Hepatocyte (in vitro differentiated cells): ENCODE measurements at regions not wholly inside any gene's neighbourhood (a gene's known extent, or its start where the extent isn't known, plus 50 kb on each side); places are given as distances from the start of the nearest gene placed in this dataset.

Source experiments
- DNase-seq: peaks from one replicate; pipeline ENCODE4 v3.0.0-alpha.2; 2016; ENCODE audit warnings: low spot score
- H2AFZ ChIP-seq: fragments of 200-600 bp; sonication (generic); 2 replicates; pipeline ENCODE4 v1.6.0; 2016; ENCODE audit warnings: antibody characterized with exemption, mild to moderate bottlenecking
- H3K27ac ChIP-seq: fragments of 200-600 bp; sonication (generic); 2 replicates; pipeline ENCODE4 v1.5.1; 2016; ENCODE audit warnings: mild to moderate bottlenecking
- H3K27me3 ChIP-seq: fragments of 200-600 bp; sonication (generic); 2 replicates; pipeline ENCODE4 v1.6.1; 2016
- H3K36me3 ChIP-seq: fragments of 200-600 bp; sonication (generic); replicated peaks from 2 replicates; pipeline ENCODE4 v1.5.1; 2016; ENCODE audit warnings: low read depth; ENCODE audit not compliant: insufficient read depth
- H3K4me1 ChIP-seq: fragments of 200-600 bp; sonication (generic); 2 replicates; pipeline ENCODE4 v1.5.1; 2016; ENCODE audit warnings: mild to moderate bottlenecking, moderate library complexity; ENCODE audit not compliant: insufficient read depth
- H3K4me2 ChIP-seq: fragments of 200-600 bp; sonication (generic); 2 replicates; pipeline ENCODE4 v1.6.0; 2016
- H3K4me3 ChIP-seq: fragments of 200-600 bp; sonication (generic); 2 replicates; pipeline ENCODE4 v1.5.1; 2016; ENCODE audit warnings: mild to moderate bottlenecking
- H3K79me2 ChIP-seq: fragments of 200-600 bp; sonication (generic); 2 replicates; pipeline ENCODE4 v1.6.0; 2017; ENCODE audit warnings: mild to moderate bottlenecking
- H3K9me2 ChIP-seq: fragments of 200-600 bp; sonication (generic); replicated peaks from 2 replicates; pipeline ENCODE4 v1.6.0; 2017; ENCODE audit warnings: mild to moderate bottlenecking; ENCODE audit not compliant: insufficient read depth
- H3K9me3 ChIP-seq: fragments of 200-600 bp; sonication (generic); 2 replicates; pipeline ENCODE4 v1.5.1; 2016; ENCODE audit warnings: low read depth, mild to moderate bottlenecking
- H4K20me1 ChIP-seq: fragments of 200-600 bp; sonication (generic); 2 replicates; pipeline ENCODE4 v1.6.0; 2016; ENCODE audit warnings: mild to moderate bottlenecking; ENCODE audit not compliant: insufficient read depth, poor library complexity, severe bottlenecking
- CTCF ChIP-seq: fragments of 200-600 bp; sonication (generic); IDR thresholded peaks from 2 replicates; pipeline ENCODE4 v1.5.1; 2016; ENCODE audit warnings: antibody characterized with exemption, mild to moderate bottlenecking; ENCODE audit not compliant: poor library complexity
- EZH2 ChIP-seq: fragments of 200-600 bp; sonication (generic); IDR thresholded peaks from 2 replicates; pipeline ENCODE4 v1.6.1; 2016; ENCODE audit warnings: antibody characterized with exemption, mild to moderate bottlenecking, borderline replicate concordance
- EZH2phosphoT487 ChIP-seq: fragments of 200-600 bp; sonication (generic); IDR thresholded peaks from one replicate; pipeline ENCODE4 v1.6.1; 2018; ENCODE audit warnings: antibody characterized with exemption, mild to moderate bottlenecking, low read depth, moderate library complexity; ENCODE audit not compliant: unreplicated experiment, severe bottlenecking
- WGBS: methylation state at CpG from one replicate; pipeline ENCODE4 v1.1.6; 2016; ENCODE audit warnings: low lambda C conversion rate; ENCODE audit errors: missing lambda C conversion rate; 5-methylcytosine and 5-hydroxymethylcytosine counted together

GRCh38 chr6:48835421-48835958, 627.6 kb downstream of the MMUT start:
- no peaks in the 10 kb centered on the region for H3K9me2 ChIP-seq
- H4K20me1 ChIP-seq = no peaks in the 10 kb centered on the region
- H3K9me3 ChIP-seq = no peaks in the 10 kb centered on the region
- no peak overlapping the region for H2AFZ ChIP-seq
- no peak for DNase-seq
- H3K36me3 ChIP-seq = no peaks in the 10 kb centered on the region
- H3K27ac ChIP-seq = no peak overlapping the region
- no peaks in the 10 kb centered on the region for H3K4me1 ChIP-seq
- 60% methylated on average over 2 of the region's 2 CpGs for WGBS
- H3K4me3 ChIP-seq = no peak overlapping the region
- TF ChIP-seq EZH2phosphoT487 (no peak), EZH2 (no peak), CTCF (no peak)
- no peaks in the 10 kb centered on the region for H3K79me2 ChIP-seq
- H3K27me3 ChIP-seq = no peaks in the 10 kb centered on the region
- no peak overlapping the region for H3K4me2 ChIP-seq

DNA sequence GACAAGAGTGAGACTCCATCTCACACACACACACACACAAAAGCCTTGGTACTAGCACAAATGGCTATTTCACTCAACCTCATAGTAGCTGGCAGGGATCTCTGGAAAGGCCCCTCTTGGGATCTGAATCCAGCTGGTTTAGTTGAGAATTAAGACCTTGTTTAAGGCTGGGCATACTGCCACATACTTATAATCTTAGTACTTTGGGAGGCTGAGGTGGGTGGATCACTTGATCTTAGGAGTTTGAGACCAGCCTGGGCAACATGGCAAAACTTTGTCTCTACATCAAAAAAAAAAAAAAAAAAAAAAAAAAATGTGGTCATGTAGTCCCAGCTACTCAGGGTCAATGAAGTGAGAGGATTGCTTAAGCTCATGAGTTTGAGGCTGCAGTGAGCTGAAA, 628.3 kb downstream of the MMUT start:
- Histone ChIP-seq H2AFZ (no peak overlapping the region), H3K9me3 (no peaks in the 10 kb centered on the region), H3K4me1 (no peaks in the 10 kb centered on the region), H3K4me2 (no peak overlapping the region), H3K79me2 (no peaks in the 10 kb centered on the region), H3K9me2 (no peaks in the 10 kb centered on the region), H3K27me3 (no peaks in the 10 kb centered on the region), H3K27ac (no peak overlapping the region), H3K4me3 (no peak overlapping the region), H3K36me3 (no peaks in the 10 kb centered on the region), H4K20me1 (no peaks in the 10 kb centered on the region)
- TF ChIP-seq CTCF (no peak), EZH2phosphoT487 (no peak), EZH2 (no peak)
- DNase-seq = no peak

GRCh38 chr6:48833916-48834315, 629.1 kb downstream of the MMUT start:
- TF ChIP-seq CTCF = no peak
- no peak for TF ChIP-seq EZH2
- no peak for TF ChIP-seq EZH2phosphoT487
- Histone ChIP-seq H3K9me3 (no peaks in the 10 kb centered on the region), H4K20me1 (no peaks in the 10 kb centered on the region), H3K9me2 (no peaks in the 10 kb centered on the region), H3K4me1 (no peaks in the 10 kb centered on the region), H3K27ac (no peak overlapping the region), H3K36me3 (no peaks in the 10 kb centered on the region), H3K4me3 (no peak overlapping the region), H3K27me3 (no peaks in the 10 kb centered on the region), H3K79me2 (no peaks in the 10 kb centered on the region), H2AFZ (no peak overlapping the region), H3K4me2 (no peak overlapping the region)
- DNase-seq = no peak
- 93% methylated on average over 1 of the region's 1 CpG for WGBS
